GM23248 (cell line): ENCODE measurements at regions not wholly inside any gene's neighbourhood (a gene's known extent, or its start where the extent isn't known, plus 50 kb on each side); places are given as distances from the start of the nearest gene placed in this dataset.

ENCODE experiments used
- EZH2 ChIP-seq: fragments of 200-600 bp; sonication (generic); IDR thresholded peaks from 2 replicates; pipeline ENCODE4 v1.6.1; 2018; ENCODE audit warnings: antibody characterized with exemption, mild to moderate bottlenecking; ENCODE audit not compliant: insufficient read depth, poor library complexity, severe bottlenecking
- EZH2phosphoT487 ChIP-seq: fragments of 200-600 bp; sonication (generic); IDR thresholded peaks from 2 replicates; pipeline ENCODE4 v1.6.1; 2018; ENCODE audit warnings: antibody characterized with exemption, moderate library complexity, mild to moderate bottlenecking, low read depth; ENCODE audit not compliant: insufficient read depth

GRCh38 chr16:82456683-82457082 is 170.1 kb upstream of the CDH13 start:
- no peak for TF ChIP-seq EZH2
- no peak for TF ChIP-seq EZH2phosphoT487
